GM12878 (cell line): ENCODE measurements at regions not wholly inside any gene's neighbourhood (a gene's known extent, or its start where the extent isn't known, plus 50 kb on each side); places are given as distances from the start of the nearest gene placed in this dataset.

ENCODE experiments used
- ATAC-seq: fragments of 200-7000 bp; cut with Tn5 transposase; 3 replicates; pipeline ENCODE4 v1.9.1; 2020; ENCODE audit warnings: mild to moderate bottlenecking, moderate library complexity
- BruUV-seq: library from RNA; stranded (reverse); fragments of 400-500 nt; replicated peaks from 2 replicates; lab custom pipeline; 2021; lab: Mats Ljungman, UMichigan
- CTCF ChIA-PET: fragments of 300-600 bp; sonication (Branson Sonifier 250); formaldehyde crosslinking; extraction: SDS; loops from one replicate; lab custom pipeline; 2021; ENCODE audit warnings: inconsistent platforms; lab: Yijun Ruan, JAX
- POLR2A ChIA-PET: fragments of 350-600 bp; formaldehyde crosslinking; extraction: SDS; loops from one replicate; lab custom pipeline; 2021; ENCODE audit warnings: inconsistent platforms; lab: Charles Lee
- RAD21 ChIA-PET: fragments of 300-600 bp; sonication (Branson Sonifier 250); formaldehyde crosslinking; loops from one replicate; lab custom pipeline; 2023; ENCODE audit warnings: antibody characterized with exemption; ENCODE audit not compliant: unreplicated experiment; lab: Charles Lee
- SMC1A ChIA-PET: fragments of 300-600 bp; sonication (Branson Sonifier 250); formaldehyde crosslinking; loops from one replicate; lab custom pipeline; 2023; ENCODE audit not compliant: unreplicated experiment, uncharacterized antibody; lab: Charles Lee
- DNase-seq: peaks from one replicate; pipeline ENCODE4 v3.0.0-alpha.2; 2011; ENCODE audit warnings: low read depth, low spot score
- FAIRE-seq: peaks from 3 replicates; lab custom pipeline; 2011; peaks lifted over from hg19 to GRCh38; lab: Jason Lieb, UNC
- H2AFZ ChIP-seq: 2 replicates; pipeline ENCODE4 v1.6.0; 2011; ENCODE audit warnings: low read depth, low read length, control low read depth; ENCODE audit not compliant: control insufficient read depth
- H3K27ac ChIP-seq: 2 replicates; pipeline ENCODE4 v1.5.1; 2011; ENCODE audit warnings: control low read depth; ENCODE audit not compliant: control insufficient read depth, insufficient read depth
- H3K27me3 ChIP-seq, 2 experiments: replicated peaks in 1 of 2; 2 replicates each; pipeline versions ENCODE4 v1.6.0 to v1.6.1; 2011; ENCODE audit warnings: low read length in 1 of 2; ENCODE audit not compliant: control insufficient read depth in 2 of 2, insufficient read depth in 2 of 2
- H3K36me3 ChIP-seq, 2 experiments: 2 replicates each; pipeline ENCODE4 v1.5.1; 2011; ENCODE audit warnings: low read length in 1 of 2; ENCODE audit not compliant: control insufficient read depth in 2 of 2, insufficient read depth in 2 of 2
- H3K4me1 ChIP-seq: 2 replicates; pipeline ENCODE4 v1.6.1; 2011; ENCODE audit warnings: mild to moderate bottlenecking, low read length, moderate library complexity, mixed read lengths; ENCODE audit not compliant: control insufficient read depth, insufficient read depth
- H3K4me2 ChIP-seq: 2 replicates; pipeline ENCODE4 v1.6.0; 2011; ENCODE audit warnings: control low read depth; ENCODE audit not compliant: control insufficient read depth, insufficient read depth
- H3K4me3 ChIP-seq: fragments of 200-600 bp; sonication (generic); 2 replicates; pipeline ENCODE4 v1.5.1; 2016
- H3K79me2 ChIP-seq: 2 replicates; pipeline ENCODE4 v1.6.0; 2011; ENCODE audit warnings: low read length; ENCODE audit not compliant: control insufficient read depth, insufficient read depth
- H3K9ac ChIP-seq: 2 replicates; pipeline ENCODE4 v1.8.0; 2011; ENCODE audit warnings: low read length, control low read depth, mixed read lengths; ENCODE audit not compliant: control insufficient read depth, insufficient read depth
- H3K9me3 ChIP-seq: replicated peaks from 3 replicates; pipeline ENCODE4 v1.5.1; 2011; ENCODE audit warnings: mild to moderate bottlenecking, low read length; ENCODE audit not compliant: control insufficient read depth, insufficient read depth
- H4K20me1 ChIP-seq: 2 replicates; pipeline ENCODE4 v1.6.0; 2011; ENCODE audit not compliant: control insufficient read depth, insufficient read depth
- ASH2L ChIP-seq: fragments of 300-600, 200-600 bp; sonication (generic); IDR thresholded peaks from 2 replicates; pipeline ENCODE4 v1.6.1; 2017; ENCODE audit warnings: low read depth, mild to moderate bottlenecking, borderline replicate concordance
- BHLHE40 ChIP-seq, 2 experiments: fragments of 450-650 bp in 1 of 2; IDR thresholded peaks; 2 replicates each; pipeline ENCODE4 v1.6.1; 2011 to 2017; ENCODE audit warnings: low read depth in 2 of 2, borderline replicate concordance in 1 of 2, improper control_type of control experiment in 1 of 2, low read length in 1 of 2, mild to moderate bottlenecking in 1 of 2
- CBX5 ChIP-seq: sonication (generic); IDR thresholded peaks from 2 replicates; pipeline ENCODE4 v1.6.1; 2016; ENCODE audit warnings: low read depth, moderate library complexity, mild to moderate bottlenecking, inconsistent platforms
- EED ChIP-seq: sonication (generic); IDR thresholded peaks from 2 replicates; pipeline ENCODE4 v1.6.1; 2016; ENCODE audit warnings: antibody characterized with exemption, low read depth
- FOXM1 ChIP-seq: IDR thresholded peaks from 2 replicates; pipeline ENCODE4 v1.6.1; 2012; ENCODE audit warnings: low read depth, mild to moderate bottlenecking, inconsistent platforms, low read length, moderate library complexity
- HDGF ChIP-seq: fragments of 450-650 bp; IDR thresholded peaks from 2 replicates; pipeline ENCODE4 v1.6.1; 2016; ENCODE audit warnings: antibody characterized with exemption
- POLR2AphosphoS2 ChIP-seq: IDR thresholded peaks from 2 replicates; pipeline ENCODE4 v1.6.1; 2011; ENCODE audit warnings: low read depth, mild to moderate bottlenecking, low read length, improper control_type of control experiment, moderate library complexity
- POLR2AphosphoS5 ChIP-seq: IDR thresholded peaks from 2 replicates; pipeline ENCODE4 v1.6.1; 2011; ENCODE audit warnings: mild to moderate bottlenecking, low read length, inconsistent platforms
- RCOR1 ChIP-seq: conservative IDR thresholded peaks from 2 replicates; pipeline ENCODE4 v1.6.1; 2012; ENCODE audit warnings: low read depth, low read length, improper control_type of control experiment
- SMAD5 ChIP-seq: IDR thresholded peaks from 2 replicates; pipeline ENCODE4 v1.6.1; 2016; ENCODE audit warnings: antibody characterized with exemption, low read depth
- SRF ChIP-seq, 2 experiments: IDR thresholded peaks; 2 replicates each; pipeline ENCODE4 v1.6.1; 2011; ENCODE audit warnings: low read depth in 2 of 2, low read length in 2 of 2, mild to moderate bottlenecking in 1 of 2, moderate library complexity in 1 of 2
- YY1 ChIP-seq: IDR thresholded peaks from 2 replicates; pipeline ENCODE4 v1.6.1; 2011; ENCODE audit warnings: low read depth, mild to moderate bottlenecking, low read length
- ZNF207 ChIP-seq: fragments of 450-650 bp; IDR thresholded peaks from 2 replicates; pipeline ENCODE4 v1.6.1; 2014; ENCODE audit warnings: antibody characterized with exemption, mild to moderate bottlenecking, borderline replicate concordance
- WGBS: methylation state at CpG from one replicate; pipeline ENCODE4 v1.1.6; 2016; ENCODE audit warnings: low lambda C conversion rate; ENCODE audit not compliant: insufficient replicate concordance, insufficient coverage; ENCODE audit errors: missing lambda C conversion rate; 5-methylcytosine and 5-hydroxymethylcytosine counted together
- in situ Hi-C: fragments of 300-500 bp; cut with MboI; formaldehyde crosslinking; loops from 9 replicates; pipeline ENCODE4 v1.14.3; 2018; ENCODE audit warnings: mixed read lengths
- intact Hi-C: fragments of 100-400 bp; cut with micrococcal nuclease; formaldehyde crosslinking; loops from one replicate; pipeline ENCODE4 v1.14.2; 2022; ENCODE audit not compliant: unreplicated experiment
- TF ChIP-seq, protein P1 (sequence below): fragments of 150-350 bp; IDR thresholded peaks from 2 replicates; pipeline ENCODE4 v1.6.1; 2014; ENCODE audit warnings: mild to moderate bottlenecking, low read depth, low read length
- TF ChIP-seq, protein P2 (sequence below): fragments of 450-650 bp; IDR thresholded peaks from 2 replicates; pipeline ENCODE4 v1.6.1; 2017; ENCODE audit warnings: mild to moderate bottlenecking, moderate library complexity
- TF ChIP-seq, protein P3 (sequence below), 3 experiments: IDR thresholded peaks in 2 of 3; conservative IDR thresholded peaks in 1 of 3; 2 replicates each; pipeline ENCODE4 v1.5.1; 2011; ENCODE audit warnings: low read depth in 3 of 3, low read length in 3 of 3, mild to moderate bottlenecking in 3 of 3, control low read depth in 2 of 3, moderate library complexity in 2 of 3, inconsistent platforms in 1 of 3, mixed read lengths in 1 of 3; ENCODE audit not compliant: control insufficient read depth in 2 of 3, insufficient read depth in 1 of 3; ENCODE audit errors: extremely low read depth in 1 of 3

GRCh38 chr3:30523366-30523765 lies 83.0 kb upstream of the TGFBR2 start:
- Histone ChIP-seq H4K20me1 (no peaks in the 10 kb centered on the region), H3K79me2 (no peaks in the 10 kb centered on the region), H3K9me3 (no peaks in the 10 kb centered on the region), H2AFZ (no peak overlapping the region), H3K36me3 (no peaks in the 10 kb centered on the region), H3K4me1 (no peaks in the 10 kb centered on the region), H3K4me3 (no peak overlapping the region), H3K9ac (no peak overlapping the region), H3K27ac (no peak overlapping the region), H3K4me2 (no peak overlapping the region), H3K27me3 (no peaks in the 10 kb centered on the region)
- ChIA-PET POLR2A (no interaction called here), SMC1A (interaction anchor here (1.9 to 2.0 kb wide), 2 partner anchors 9 to 20 kb away, joined by 6 to 7 read pairs; no protein-coding TSS in a partner anchor), CTCF (interaction anchor here (0.6 to 1.0 kb wide), 2 partner anchors 9 to 135 kb away, joined by 4 read pairs; no protein-coding TSS in a partner anchor), RAD21 (no interaction called here)
- FAIRE-seq (no peak), ATAC-seq (no peak), DNase-seq (no peak)
- intact Hi-C loops (no loop called here), in situ Hi-C loops (no loop called here)
- no TSS peak for BruUV-seq
- WGBS: 0% methylated on average over 1 of the region's 1 CpG
- TF ChIP-seq, protein P1, sequence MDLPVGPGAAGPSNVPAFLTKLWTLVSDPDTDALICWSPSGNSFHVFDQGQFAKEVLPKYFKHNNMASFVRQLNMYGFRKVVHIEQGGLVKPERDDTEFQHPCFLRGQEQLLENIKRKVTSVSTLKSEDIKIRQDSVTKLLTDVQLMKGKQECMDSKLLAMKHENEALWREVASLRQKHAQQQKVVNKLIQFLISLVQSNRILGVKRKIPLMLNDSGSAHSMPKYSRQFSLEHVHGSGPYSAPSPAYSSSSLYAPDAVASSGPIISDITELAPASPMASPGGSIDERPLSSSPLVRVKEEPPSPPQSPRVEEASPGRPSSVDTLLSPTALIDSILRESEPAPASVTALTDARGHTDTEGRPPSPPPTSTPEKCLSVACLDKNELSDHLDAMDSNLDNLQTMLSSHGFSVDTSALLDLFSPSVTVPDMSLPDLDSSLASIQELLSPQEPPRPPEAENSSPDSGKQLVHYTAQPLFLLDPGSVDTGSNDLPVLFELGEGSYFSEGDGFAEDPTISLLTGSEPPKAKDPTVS: no peak
- TF ChIP-seq, protein P2, sequence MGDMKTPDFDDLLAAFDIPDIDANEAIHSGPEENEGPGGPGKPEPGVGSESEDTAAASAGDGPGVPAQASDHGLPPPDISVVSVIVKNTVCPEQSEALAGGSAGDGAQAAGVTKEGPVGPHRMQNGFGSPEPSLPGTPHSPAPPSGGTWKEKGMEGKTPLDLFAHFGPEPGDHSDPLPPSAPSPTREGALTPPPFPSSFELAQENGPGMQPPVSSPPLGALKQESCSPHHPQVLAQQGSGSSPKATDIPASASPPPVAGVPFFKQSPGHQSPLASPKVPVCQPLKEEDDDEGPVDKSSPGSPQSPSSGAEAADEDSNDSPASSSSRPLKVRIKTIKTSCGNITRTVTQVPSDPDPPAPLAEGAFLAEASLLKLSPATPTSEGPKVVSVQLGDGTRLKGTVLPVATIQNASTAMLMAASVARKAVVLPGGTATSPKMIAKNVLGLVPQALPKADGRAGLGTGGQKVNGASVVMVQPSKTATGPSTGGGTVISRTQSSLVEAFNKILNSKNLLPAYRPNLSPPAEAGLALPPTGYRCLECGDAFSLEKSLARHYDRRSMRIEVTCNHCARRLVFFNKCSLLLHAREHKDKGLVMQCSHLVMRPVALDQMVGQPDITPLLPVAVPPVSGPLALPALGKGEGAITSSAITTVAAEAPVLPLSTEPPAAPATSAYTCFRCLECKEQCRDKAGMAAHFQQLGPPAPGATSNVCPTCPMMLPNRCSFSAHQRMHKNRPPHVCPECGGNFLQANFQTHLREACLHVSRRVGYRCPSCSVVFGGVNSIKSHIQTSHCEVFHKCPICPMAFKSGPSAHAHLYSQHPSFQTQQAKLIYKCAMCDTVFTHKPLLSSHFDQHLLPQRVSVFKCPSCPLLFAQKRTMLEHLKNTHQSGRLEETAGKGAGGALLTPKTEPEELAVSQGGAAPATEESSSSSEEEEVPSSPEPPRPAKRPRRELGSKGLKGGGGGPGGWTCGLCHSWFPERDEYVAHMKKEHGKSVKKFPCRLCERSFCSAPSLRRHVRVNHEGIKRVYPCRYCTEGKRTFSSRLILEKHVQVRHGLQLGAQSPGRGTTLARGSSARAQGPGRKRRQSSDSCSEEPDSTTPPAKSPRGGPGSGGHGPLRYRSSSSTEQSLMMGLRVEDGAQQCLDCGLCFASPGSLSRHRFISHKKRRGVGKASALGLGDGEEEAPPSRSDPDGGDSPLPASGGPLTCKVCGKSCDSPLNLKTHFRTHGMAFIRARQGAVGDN: no peak
- TF ChIP-seq RCOR1 (no peak), POLR2AphosphoS2 (no peak), CBX5 (no peak), BHLHE40 (IDR thresholded peaks at IDR 0.05; ENCODE audit: borderline replicate concordance in 1 of 2, low read depth in 2 of 2, low read length in 1 of 2) (no peak), YY1 (no peak), ZNF207 (no peak), FOXM1 (no peak), POLR2AphosphoS5 (no peak), SRF (IDR thresholded peaks at IDR 0.05; ENCODE audit: low read depth in 2 of 2, low read length in 2 of 2) (no peak), EED (no peak), ASH2L (no peak), SMAD5 (no peak), HDGF (no peak)
- TF ChIP-seq, protein P3, sequence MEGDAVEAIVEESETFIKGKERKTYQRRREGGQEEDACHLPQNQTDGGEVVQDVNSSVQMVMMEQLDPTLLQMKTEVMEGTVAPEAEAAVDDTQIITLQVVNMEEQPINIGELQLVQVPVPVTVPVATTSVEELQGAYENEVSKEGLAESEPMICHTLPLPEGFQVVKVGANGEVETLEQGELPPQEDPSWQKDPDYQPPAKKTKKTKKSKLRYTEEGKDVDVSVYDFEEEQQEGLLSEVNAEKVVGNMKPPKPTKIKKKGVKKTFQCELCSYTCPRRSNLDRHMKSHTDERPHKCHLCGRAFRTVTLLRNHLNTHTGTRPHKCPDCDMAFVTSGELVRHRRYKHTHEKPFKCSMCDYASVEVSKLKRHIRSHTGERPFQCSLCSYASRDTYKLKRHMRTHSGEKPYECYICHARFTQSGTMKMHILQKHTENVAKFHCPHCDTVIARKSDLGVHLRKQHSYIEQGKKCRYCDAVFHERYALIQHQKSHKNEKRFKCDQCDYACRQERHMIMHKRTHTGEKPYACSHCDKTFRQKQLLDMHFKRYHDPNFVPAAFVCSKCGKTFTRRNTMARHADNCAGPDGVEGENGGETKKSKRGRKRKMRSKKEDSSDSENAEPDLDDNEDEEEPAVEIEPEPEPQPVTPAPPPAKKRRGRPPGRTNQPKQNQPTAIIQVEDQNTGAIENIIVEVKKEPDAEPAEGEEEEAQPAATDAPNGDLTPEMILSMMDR (IDR thresholded peaks at IDR 0.05 in 2 of 3, conservative IDR thresholded peaks at IDR 0.05 in 1 of 3; ENCODE audit: control insufficient read depth in 2 of 3, extremely low read depth in 1 of 3, insufficient read depth in 1 of 3, low read depth in 3 of 3, low read length in 3 of 3): no peak
